A549 (cell line): ENCODE measurements at regions not wholly inside any gene's neighbourhood (a gene's known extent, or its start where the extent isn't known, plus 50 kb on each side); places are given as distances from the start of the nearest gene placed in this dataset.

Source experiments
- ATAC-seq, 2 experiments: fragments of 200-7000 bp in 1 of 2; fragments of >200 bp in 1 of 2; cut with Nextera tagmentation in 1 of 2; cut with Tn5 transposase in 1 of 2; 3 replicates each; pipeline versions ENCODE4 v1.8.0 to v1.9.1; 2018 to 2020; ENCODE audit warnings: mild to moderate bottlenecking in 1 of 2, moderate library complexity in 1 of 2
- CTCF ChIA-PET: fragments of 300-600 bp; sonication (Branson Sonifier 250); formaldehyde crosslinking; extraction: SDS; loops from one replicate; lab custom pipeline; 2021; ENCODE audit warnings: antibody characterized with exemption, inconsistent platforms; lab: Yijun Ruan, JAX
- POLR2A ChIA-PET: fragments of 350-600 bp; formaldehyde crosslinking; extraction: SDS; loops from one replicate; lab custom pipeline; 2021; ENCODE audit warnings: antibody characterized with exemption, inconsistent platforms; lab: Yijun Ruan, JAX
- DNase-seq, 2 experiments: peaks; one replicate each; pipeline versions ENCODE4 v3.0.0 to v3.0.0-alpha.2; 2011 to 2016; ENCODE audit warnings: low read depth in 1 of 2, low spot score in 1 of 2
- FAIRE-seq: peaks from 2 replicates; lab custom pipeline; 2011; peaks lifted over from hg19 to GRCh38; lab: Jason Lieb, UNC
- H3K27ac ChIP-seq, 2 experiments: fragments of >200 bp; sonication (Bioruptor Twin); formaldehyde crosslinking; 3 replicates each; pipeline ENCODE4 v1.5.1; 2016 to 2017
- H3K4me1 ChIP-seq: fragments of >200 bp; sonication (Bioruptor Twin); formaldehyde crosslinking; 3 replicates; pipeline ENCODE4 v1.6.1; 2016
- H3K4me2 ChIP-seq: fragments of >200 bp; sonication (Bioruptor Twin); formaldehyde crosslinking; 3 replicates; pipeline ENCODE4 v1.6.1; 2016
- H3K4me3 ChIP-seq: fragments of >200 bp; sonication (Bioruptor Twin); formaldehyde crosslinking; 3 replicates; pipeline ENCODE4 v1.5.1; 2016
- H3K9me3 ChIP-seq: fragments of >200 bp; sonication (Bioruptor Twin); formaldehyde crosslinking; 3 replicates; pipeline ENCODE4 v1.6.1; 2016
- CEBPB ChIP-seq, 2 experiments: fragments of >200 bp in 1 of 2; sonication (Bioruptor Twin) in 1 of 2; formaldehyde crosslinking in 1 of 2; IDR thresholded peaks; 2 replicates each; pipeline ENCODE4 v1.6.1; 2012 to 2016
- EHMT2 ChIP-seq: fragments of 200-600 bp; sonication (generic); IDR thresholded peaks from 2 replicates; pipeline ENCODE4 v1.6.1; 2016; ENCODE audit warnings: antibody characterized with exemption, low read depth, mild to moderate bottlenecking, moderate library complexity
- EP300 ChIP-seq, 2 experiments: fragments of >200 bp; sonication (Bioruptor Twin); formaldehyde crosslinking; IDR thresholded peaks; 2 replicates in 1 of 2; 3 replicates in 1 of 2; pipeline ENCODE4 v1.6.1; 2016 to 2017
- FOSB ChIP-seq: fragments of 250-450 bp; sonication (Bioruptor Pico); IDR thresholded peaks from 2 replicates; pipeline ENCODE4 v1.5.0; 2020; ENCODE audit warnings: mild to moderate bottlenecking, moderate library complexity
- FOSL2 ChIP-seq, 2 experiments: fragments of 450-650 bp in 1 of 2; fragments of >200 bp in 1 of 2; sonication (Bioruptor Twin) in 1 of 2; formaldehyde crosslinking; IDR thresholded peaks; 2 replicates each; pipeline versions ENCODE4 v1.5.0 to v1.6.1; 2016 to 2020; ENCODE audit warnings: mild to moderate bottlenecking in 1 of 2, moderate library complexity in 1 of 2
- HES2 ChIP-seq: fragments of >200 bp; sonication (Bioruptor Twin); formaldehyde crosslinking; IDR thresholded peaks from 2 replicates; pipeline ENCODE4 v1.6.1; 2016
- HMGXB4 ChIP-seq: fragments of 250-450 bp; sonication (Bioruptor Pico); IDR thresholded peaks from 2 replicates; pipeline ENCODE4 v1.5.0; 2021; ENCODE audit warnings: mild to moderate bottlenecking, moderate library complexity, borderline replicate concordance
- HOXA7 ChIP-seq: fragments of 250-450 bp; sonication (Bioruptor Pico); IDR thresholded peaks from 2 replicates; pipeline ENCODE4 v1.5.0; 2020; ENCODE audit warnings: mild to moderate bottlenecking, moderate library complexity
- HOXB5 ChIP-seq: fragments of 250-450 bp; sonication (Bioruptor Pico); IDR thresholded peaks from 2 replicates; pipeline ENCODE4 v1.5.0; 2020; ENCODE audit warnings: mild to moderate bottlenecking, moderate library complexity
- KDM1A ChIP-seq: fragments of 200-600 bp; sonication (generic); IDR thresholded peaks from 2 replicates; pipeline ENCODE4 v1.6.1; 2016; ENCODE audit warnings: low read depth, mild to moderate bottlenecking
- KDM5A ChIP-seq: fragments of 200-600 bp; sonication (generic); IDR thresholded peaks from 2 replicates; pipeline ENCODE4 v1.6.1; 2016; ENCODE audit warnings: antibody characterized with exemption, mild to moderate bottlenecking
- MAX ChIP-seq: IDR thresholded peaks from 2 replicates; pipeline ENCODE4 v1.6.1; 2012
- PBX3 ChIP-seq: IDR thresholded peaks from 2 replicates; pipeline ENCODE4 v1.6.1; 2012
- PHF8 ChIP-seq: fragments of 200-600 bp; sonication (generic); IDR thresholded peaks from 2 replicates; pipeline ENCODE4 v1.6.1; 2016; ENCODE audit warnings: low read depth, mild to moderate bottlenecking, antibody characterized with exemption, moderate library complexity, borderline replicate concordance
- POLR2A ChIP-seq: IDR thresholded peaks from 2 replicates; pipeline ENCODE4 v1.6.1; 2012; ENCODE audit warnings: mild to moderate bottlenecking, low read length
- POLR2AphosphoS2 ChIP-seq: conservative IDR thresholded peaks from 2 replicates; pipeline ENCODE4 v1.6.1; 2012; ENCODE audit warnings: low read length, improper control_type of control experiment, inconsistent platforms
- RAD21 ChIP-seq, 2 experiments: fragments of >200 bp in 1 of 2; sonication (Bioruptor Twin) in 1 of 2; formaldehyde crosslinking in 1 of 2; IDR thresholded peaks in 1 of 2; conservative IDR thresholded peaks in 1 of 2; 2 replicates in 1 of 2; 3 replicates in 1 of 2; pipeline ENCODE4 v1.6.1; 2012 to 2018; ENCODE audit warnings: inconsistent platforms in 1 of 2
- RCOR1 ChIP-seq: fragments of 150-350 bp; IDR thresholded peaks from 2 replicates; pipeline ENCODE4 v1.6.1; 2014; ENCODE audit warnings: antibody characterized with exemption, low read length, low read depth
- REST ChIP-seq: fragments of 200-600 bp; sonication (generic); IDR thresholded peaks from 2 replicates; pipeline ENCODE4 v1.6.1; 2016; ENCODE audit warnings: antibody characterized with exemption, mild to moderate bottlenecking, moderate library complexity
- RFX5 ChIP-seq: fragments of 450-650 bp; IDR thresholded peaks from 2 replicates; pipeline ENCODE4 v1.7.1; 2014; ENCODE audit warnings: antibody characterized with exemption, mild to moderate bottlenecking, moderate library complexity
- RNF2 ChIP-seq: fragments of 200-600 bp; sonication (generic); IDR thresholded peaks from 2 replicates; pipeline ENCODE4 v1.6.1; 2016; ENCODE audit warnings: low read depth, mild to moderate bottlenecking, antibody characterized with exemption, moderate library complexity, borderline replicate concordance
- SREBF2 ChIP-seq: fragments of 450-650 bp; IDR thresholded peaks from 2 replicates; pipeline ENCODE4 v1.6.1; 2014; ENCODE audit warnings: mild to moderate bottlenecking, moderate library complexity
- TP53 ChIP-seq: fragments of 250-450 bp; sonication (Bioruptor Pico); IDR thresholded peaks from 2 replicates; pipeline ENCODE4 v1.5.0; 2021; ENCODE audit warnings: mild to moderate bottlenecking, moderate library complexity
- USF2 ChIP-seq: fragments of 450-650 bp; IDR thresholded peaks from 2 replicates; pipeline ENCODE4 v1.6.1; 2014; ENCODE audit warnings: antibody characterized with exemption
- ZC3H11A ChIP-seq: fragments of 450-650 bp; IDR thresholded peaks from 2 replicates; pipeline ENCODE4 v1.6.1; 2014; ENCODE audit warnings: antibody characterized with exemption, mild to moderate bottlenecking
- WGBS: methylation state at CpG from one replicate; pipeline ENCODE4 v1.1.6; 2017; ENCODE audit errors: missing lambda C conversion rate; 5-methylcytosine and 5-hydroxymethylcytosine counted together

GRCh38 chr18:10114717-10115463 lies 201.1 kb downstream of the VAPA start:
- FAIRE-seq (no peak), ATAC-seq (no peak), DNase-seq (no peak)
- Histone ChIP-seq H3K4me2 (no peak overlapping the region), H3K9me3 (peaks cover 6% of the 10 kb centered on the region; the same call in 2 of the 3 replicates), H3K4me1 (peaks cover 8% of the 10 kb centered on the region; the same call in 1 of the 3 replicates), H3K4me3 (no peak overlapping the region), H3K27ac (no peak overlapping the region)
- TF ChIP-seq FOSL2 (IDR thresholded peaks at IDR 0.05) (no peak), FOSL2 (CRISPR knock-in tag; IDR thresholded peaks at IDR 0.05) (no peak), HMGXB4 (CRISPR knock-in tag) (no peak), RNF2 (no peak), EP300 (IDR thresholded peaks at IDR 0.05) (no peak), MAX (no peak), HOXA7 (CRISPR knock-in tag) (no peak), USF2 (no peak), RCOR1 (no peak), HOXB5 (CRISPR knock-in tag) (no peak), REST (no peak), KDM1A (no peak), KDM5A (no peak), PHF8 (no peak), RAD21 (conservative IDR thresholded peaks at IDR 0.05 in 1 of 2, IDR thresholded peaks at IDR 0.05 in 1 of 2) (no peak)
- 52% methylated on average over 6 of the region's 6 CpGs for WGBS
- CTCF ChIA-PET, result no interaction called here
- POLR2A ChIA-PET, result no interaction called here

- Histone ChIP-seq H3K4me2 (no peak overlapping the region), H3K9me3 (peaks cover 10% of the 10 kb centered on the region; the same call in 2 of the 3 replicates), H3K27ac (no peak overlapping the region), H3K4me3 (no peak overlapping the region), H3K4me1 (peaks cover 8% of the 10 kb centered on the region; the same call in 1 of the 3 replicates)
- TF ChIP-seq EHMT2 (no peak), HOXA7 (CRISPR knock-in tag) (no peak), TP53 (CRISPR knock-in tag) (no peak), KDM5A (no peak), HES2 (no peak), ZC3H11A (no peak), FOSL2 (IDR thresholded peaks at IDR 0.05) (no peak), FOSL2 (CRISPR knock-in tag; IDR thresholded peaks at IDR 0.05) (no peak), USF2 (no peak), POLR2AphosphoS2 (no peak), RFX5 (no peak), CEBPB (IDR thresholded peaks at IDR 0.05) (no peak), PBX3 (no peak), POLR2A (no peak), SREBF2 (no peak), FOSB (no peak)
- DNase-seq (no peak), FAIRE-seq (no peak), ATAC-seq (no peak)
- ChIA-PET POLR2A (no interaction called here), CTCF (no interaction called here)
- WGBS, result 43% methylated on average over 3 of the region's 3 CpGs
These were observed 202.8 kb downstream of the VAPA start for GRCh38 chr18:10116574-10116973.
